Glutamatergic neuron (in vitro differentiated cells): ENCODE measurements at regions not wholly inside any gene's neighbourhood (a gene's known extent, or its start where the extent isn't known, plus 50 kb on each side); places are given as distances from the start of the nearest gene placed in this dataset.

Source experiments
- DNase-seq: peaks from one replicate; pipeline ENCODE4 v3.0.0; 2022
- H3K27ac Mint-ChIP-seq: one replicate; pipeline ENCODE4 v1.8.0; 2020; ENCODE audit warnings: mild to moderate bottlenecking, mixed read lengths, inconsistent platforms; ENCODE audit not compliant: unreplicated experiment
- H3K27me3 Mint-ChIP-seq: one replicate; pipeline ENCODE4 v1.8.0; 2020; ENCODE audit warnings: mild to moderate bottlenecking, moderate library complexity, mixed read lengths, inconsistent platforms; ENCODE audit not compliant: unreplicated experiment
- H3K36me3 Mint-ChIP-seq: one replicate; pipeline ENCODE4 v1.8.0; 2020; ENCODE audit warnings: mild to moderate bottlenecking, mixed read lengths, inconsistent platforms; ENCODE audit not compliant: unreplicated experiment
- H3K4me1 Mint-ChIP-seq: one replicate; pipeline ENCODE4 v1.8.0; 2020; ENCODE audit warnings: mild to moderate bottlenecking, low read depth, mixed read lengths, inconsistent platforms; ENCODE audit not compliant: unreplicated experiment
- H3K4me3 Mint-ChIP-seq: one replicate; pipeline ENCODE4 v1.8.0; 2020; ENCODE audit warnings: mild to moderate bottlenecking, mixed read lengths, inconsistent platforms; ENCODE audit not compliant: unreplicated experiment
- H3K9me3 Mint-ChIP-seq: one replicate; pipeline ENCODE4 v1.8.0; 2020; ENCODE audit warnings: mild to moderate bottlenecking, moderate library complexity, mixed read lengths, inconsistent platforms; ENCODE audit not compliant: unreplicated experiment
- TF ChIP-seq, protein P1 (sequence below): fragments of 200-600 bp; sonication (generic); IDR thresholded peaks from one replicate; pipeline ENCODE4 v1.5.0; 2021; ENCODE audit not compliant: partially characterized antibody, unreplicated experiment

DNA sequence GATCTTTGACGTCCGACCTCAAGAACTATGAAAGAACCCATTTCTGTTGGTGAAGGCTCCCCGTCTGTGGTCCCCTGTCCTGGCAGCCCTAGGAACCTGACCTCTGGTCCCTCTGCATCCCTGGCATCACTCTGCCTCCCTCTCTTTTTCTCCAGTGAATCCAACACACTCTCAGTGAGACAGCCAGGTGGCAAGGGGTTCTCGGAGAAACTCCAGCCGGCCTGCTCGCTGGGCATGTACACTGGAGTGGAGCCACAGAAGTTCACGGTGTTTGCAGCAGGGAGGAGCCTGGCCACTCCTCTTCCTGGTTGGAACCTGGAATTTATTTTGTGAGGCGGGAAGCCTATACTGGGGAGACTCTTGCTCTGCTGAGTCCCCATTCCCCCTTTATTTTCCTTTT, 230.2 kb upstream of the AJAP1 start:
- peaks cover 17% of the 10 kb centered on the region for H3K9me3 Mint-ChIP-seq
- no peak overlapping the region for H3K4me3 Mint-ChIP-seq
- H3K27ac Mint-ChIP-seq, result no peak overlapping the region
- TF ChIP-seq, protein P1, sequence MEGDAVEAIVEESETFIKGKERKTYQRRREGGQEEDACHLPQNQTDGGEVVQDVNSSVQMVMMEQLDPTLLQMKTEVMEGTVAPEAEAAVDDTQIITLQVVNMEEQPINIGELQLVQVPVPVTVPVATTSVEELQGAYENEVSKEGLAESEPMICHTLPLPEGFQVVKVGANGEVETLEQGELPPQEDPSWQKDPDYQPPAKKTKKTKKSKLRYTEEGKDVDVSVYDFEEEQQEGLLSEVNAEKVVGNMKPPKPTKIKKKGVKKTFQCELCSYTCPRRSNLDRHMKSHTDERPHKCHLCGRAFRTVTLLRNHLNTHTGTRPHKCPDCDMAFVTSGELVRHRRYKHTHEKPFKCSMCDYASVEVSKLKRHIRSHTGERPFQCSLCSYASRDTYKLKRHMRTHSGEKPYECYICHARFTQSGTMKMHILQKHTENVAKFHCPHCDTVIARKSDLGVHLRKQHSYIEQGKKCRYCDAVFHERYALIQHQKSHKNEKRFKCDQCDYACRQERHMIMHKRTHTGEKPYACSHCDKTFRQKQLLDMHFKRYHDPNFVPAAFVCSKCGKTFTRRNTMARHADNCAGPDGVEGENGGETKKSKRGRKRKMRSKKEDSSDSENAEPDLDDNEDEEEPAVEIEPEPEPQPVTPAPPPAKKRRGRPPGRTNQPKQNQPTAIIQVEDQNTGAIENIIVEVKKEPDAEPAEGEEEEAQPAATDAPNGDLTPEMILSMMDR, result no peak
- peaks cover 13% of the 10 kb centered on the region for H3K36me3 Mint-ChIP-seq
- no peak for DNase-seq
- no peaks in the 10 kb centered on the region for H3K4me1 Mint-ChIP-seq
- H3K27me3 Mint-ChIP-seq, result peaks cover 4% of the 10 kb centered on the region

DNA sequence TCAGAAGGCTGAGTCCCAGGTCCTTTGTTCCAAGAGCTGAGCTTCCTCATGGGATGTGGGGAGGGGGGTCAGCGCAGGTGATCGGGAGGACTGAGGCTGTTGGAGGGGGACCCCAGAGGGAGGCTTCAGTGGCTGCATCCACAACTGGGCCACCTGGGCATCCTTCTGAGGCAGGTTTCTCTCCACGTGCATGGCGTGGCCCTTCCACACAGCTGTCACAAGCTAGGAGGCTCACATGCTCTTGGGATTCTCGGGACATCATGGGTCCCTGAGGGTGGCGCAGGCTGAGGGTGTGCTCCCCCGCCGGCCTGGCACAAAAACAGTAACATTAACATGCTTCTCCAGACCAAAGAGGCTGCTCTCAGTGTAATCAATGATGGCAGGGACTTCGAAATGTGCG, 229.6 kb upstream of the AJAP1 start:
- Mint-ChIP-seq H3K27me3 (peaks cover 4% of the 10 kb centered on the region), H3K4me3 (no peak overlapping the region)

DNA sequence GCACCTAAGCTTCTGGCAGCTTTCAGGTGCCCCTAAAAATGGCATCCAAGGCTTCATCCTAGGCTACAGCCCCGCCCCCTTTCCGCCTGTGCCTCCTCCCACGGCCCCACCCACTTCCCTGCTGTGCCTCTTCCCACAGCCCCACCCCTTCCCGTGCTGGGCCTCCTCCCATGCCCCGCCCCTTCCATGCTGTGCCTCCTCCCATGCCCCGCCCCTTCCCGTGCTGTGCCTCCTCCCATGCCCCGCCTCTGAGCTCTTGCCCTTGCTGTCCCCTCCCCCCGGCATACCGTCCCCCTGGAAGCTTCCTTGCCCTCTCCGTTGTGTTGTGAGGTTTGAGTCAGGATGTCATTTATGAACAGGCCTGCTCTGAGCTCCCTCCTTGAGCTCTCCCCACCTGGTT, 228.5 kb upstream of the AJAP1 start:
- Mint-ChIP-seq H3K36me3 (peaks cover 8% of the 10 kb centered on the region), H3K4me3 (no peak overlapping the region), H3K9me3 (peaks cover 12% of the 10 kb centered on the region), H3K4me1 (no peaks in the 10 kb centered on the region), H3K27ac (no peak overlapping the region), H3K27me3 (peaks cover 4% of the 10 kb centered on the region)
- TF ChIP-seq, protein P1, result no peak
- no peak for DNase-seq

More for the DNA sequence above, 229.6 kb upstream of the AJAP1 start:
- TF ChIP-seq, protein P1, result no peak
- H3K27ac Mint-ChIP-seq, result no peak overlapping the region
- no peaks in the 10 kb centered on the region for H3K4me1 Mint-ChIP-seq
- DNase-seq, result no peak
- peaks cover 9% of the 10 kb centered on the region for H3K36me3 Mint-ChIP-seq
- H3K9me3 Mint-ChIP-seq, result peaks cover 15% of the 10 kb centered on the region

DNA sequence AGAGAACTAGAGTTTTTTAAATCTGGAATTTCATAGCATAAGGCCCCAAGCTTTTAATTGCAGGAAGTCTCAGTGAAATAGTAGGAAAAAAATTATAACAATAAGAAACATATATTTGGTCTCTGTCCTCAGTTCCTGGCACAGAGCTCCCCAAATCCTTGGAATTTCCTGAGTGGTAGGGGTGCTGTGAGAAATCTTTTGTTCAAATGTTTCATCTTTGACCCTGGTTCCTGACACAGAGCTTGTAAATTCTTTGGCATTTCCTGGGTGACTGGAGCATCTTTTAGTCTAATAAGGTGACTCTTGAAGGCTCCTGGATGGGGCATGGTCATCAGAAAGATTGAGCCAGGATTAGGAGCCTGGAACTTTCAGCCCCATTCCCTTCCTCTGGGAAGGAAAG, 225.7 kb upstream of the AJAP1 start:
- DNase-seq, result no peak
- TF ChIP-seq, protein P1, result no peak
- Mint-ChIP-seq H3K36me3 (peaks cover 4% of the 10 kb centered on the region), H3K9me3 (peaks cover 10% of the 10 kb centered on the region), H3K4me1 (no peaks in the 10 kb centered on the region), H3K27me3 (peaks cover 2% of the 10 kb centered on the region), H3K27ac (no peak overlapping the region), H3K4me3 (no peak overlapping the region)

DNA sequence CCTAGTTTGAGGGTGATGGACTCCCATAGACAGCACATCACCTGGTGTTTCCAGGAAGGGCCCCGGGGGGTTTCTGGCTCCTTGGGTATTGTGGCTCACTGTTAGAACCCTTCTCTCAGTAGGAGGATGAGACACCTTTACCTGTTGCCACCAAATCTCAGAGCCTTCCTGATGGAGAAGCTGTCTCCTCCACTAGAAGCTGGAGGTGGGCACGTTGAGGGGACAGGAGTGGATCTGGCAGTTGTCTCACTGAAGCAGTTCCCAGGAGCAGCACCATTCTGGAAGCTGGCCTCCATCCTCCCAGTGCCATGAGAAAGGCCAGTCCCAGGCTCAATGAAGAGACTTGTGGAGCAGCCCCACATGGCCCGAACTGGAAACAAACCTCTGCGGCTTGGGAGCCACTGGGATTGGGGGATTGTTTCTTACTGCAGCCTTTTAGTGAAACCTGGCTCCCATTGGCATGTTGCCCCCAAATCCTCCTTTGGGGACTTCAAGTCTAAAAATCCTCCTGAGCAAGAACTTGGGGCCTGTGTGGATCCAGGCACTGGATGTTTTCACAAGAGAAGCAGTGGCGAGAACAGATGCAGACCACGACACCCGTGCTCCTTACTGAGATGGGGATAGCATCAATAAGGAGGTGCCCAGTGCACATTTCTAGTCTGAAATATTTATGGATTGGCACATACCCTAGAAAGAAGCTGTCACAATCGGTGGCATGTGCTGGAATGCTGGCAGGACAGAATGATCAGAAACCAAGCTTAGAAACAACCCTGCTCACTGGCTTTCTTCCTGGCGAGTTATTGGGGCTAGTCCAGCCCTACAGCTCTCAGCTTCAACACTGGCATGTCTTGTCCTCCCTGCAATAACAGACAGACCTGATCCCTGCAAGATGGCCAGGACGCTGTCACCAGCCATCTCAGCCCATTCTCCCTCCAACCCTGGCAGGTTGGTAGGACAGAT, 223.7 kb upstream of the AJAP1 start:
- Mint-ChIP-seq H3K27me3 (no peaks in the 10 kb centered on the region), H3K4me1 (no peaks in the 10 kb centered on the region), H3K27ac (no peak overlapping the region), H3K9me3 (peaks cover 10% of the 10 kb centered on the region), H3K36me3 (no peaks in the 10 kb centered on the region), H3K4me3 (no peak overlapping the region)
- no peak for DNase-seq
- TF ChIP-seq, protein P1, result no peak
